ENCODE measurements at regions not wholly inside any gene's neighbourhood (a gene's known extent, or its start where the extent isn't known, plus 50 kb on each side); places are given as distances from the start of the nearest gene placed in this dataset.
"Not testable (repeated sequence)": the region's sequence is repeated elsewhere in the genome, so short reads cannot be mapped to it uniquely, and the experiment has no call there.

- DNase-seq (ENCODE audit: low spot score) = no peak
These were observed 120.0 kb upstream of the SLC38A2 start for GRCh38 chr12:46492471-46493085.

- no peak for DNase-seq (ENCODE audit: low spot score)
These were observed 119.0 kb upstream of the SLC38A2 start for GRCh38 chr12:46491548-46491947.

GRCh38 chr12:46490635-46491034 lies 118.1 kb upstream of the SLC38A2 start:
- no peak for DNase-seq (ENCODE audit: low spot score)

GRCh38 chr12:46489951-46490388 lies 117.4 kb upstream of the SLC38A2 start:
- DNase-seq (ENCODE audit: low spot score) = no peak

- no peak for DNase-seq (ENCODE audit: low spot score)
These were observed 115.1 kb upstream of the SLC38A2 start for GRCh38 chr12:46487567-46488131.

- no peak for DNase-seq (ENCODE audit: low spot score)
These were observed 114.0 kb upstream of the SLC38A2 start for GRCh38 chr12:46486588-46486987.

- no peak for DNase-seq (ENCODE audit: low spot score)
These were observed 113.3 kb upstream of the SLC38A2 start for GRCh38 chr12:46485853-46486252.

GRCh38 chr12:46484396-46485061 lies 112.0 kb upstream of the SLC38A2 start:
- no peak for DNase-seq (ENCODE audit: low spot score)

- no peak for DNase-seq (ENCODE audit: low spot score)
These were observed 111.2 kb upstream of the SLC38A2 start for GRCh38 chr12:46483572-46484395.

GRCh38 chr12:46480724-46481123 lies 108.2 kb upstream of the SLC38A2 start:
- DNase-seq (ENCODE audit: low spot score) = no peak

- DNase-seq (ENCODE audit: low spot score) = no peak
These were observed 107.7 kb upstream of the SLC38A2 start for GRCh38 chr12:46480316-46480715.

GRCh38 chr12:46478123-46478522 lies 105.5 kb upstream of the SLC38A2 start:
- no peak for DNase-seq (ENCODE audit: low spot score)

GRCh38 chr12:46477541-46477940 lies 105.0 kb upstream of the SLC38A2 start:
- DNase-seq (ENCODE audit: low spot score) = no peak

GRCh38 chr12:46475972-46476645 lies 103.5 kb upstream of the SLC38A2 start:
- DNase-seq (ENCODE audit: low spot score) = no peak

GRCh38 chr12:46474385-46474784 lies 101.8 kb upstream of the SLC38A2 start:
- not testable (repeated sequence) for DNase-seq (ENCODE audit: low spot score)

GRCh38 chr12:46473634-46474329 lies 101.2 kb upstream of the SLC38A2 start:
- DNase-seq (ENCODE audit: low spot score) = no peak

GRCh38 chr12:46472893-46473633 lies 100.5 kb upstream of the SLC38A2 start:
- DNase-seq (ENCODE audit: low spot score) = no peak

- no peak for DNase-seq (ENCODE audit: low spot score)
These were observed 99.7 kb upstream of the SLC38A2 start for GRCh38 chr12:46472144-46472705.

- no peak for DNase-seq (ENCODE audit: low spot score)
These were observed 98.8 kb upstream of the SLC38A2 start for GRCh38 chr12:46471404-46471803.

GRCh38 chr12:46470975-46471374 lies 98.4 kb upstream of the SLC38A2 start:
- no peak for DNase-seq (ENCODE audit: low spot score)

Data from iPS-NIHi11 (cell line).